Left ventricle myocardium inferior (tissue), 1 donor: ENCODE measurements at regions not wholly inside any gene's neighbourhood (a gene's known extent, or its start where the extent isn't known, plus 50 kb on each side); places are given as distances from the start of the nearest gene placed in this dataset.

Source experiments
- DNase-seq: peaks from one replicate; pipeline ENCODE4 v3.0.0-alpha.2; 2020
- H3K27ac ChIP-seq: fragments of 200-600 bp; replicated peaks from 2 replicates; pipeline ENCODE4 v1.8.0; 2021
- H3K27me3 ChIP-seq: fragments of 200-600 bp; 2 replicates; pipeline ENCODE4 v1.8.0; 2021; ENCODE audit warnings: low read depth
- H3K36me3 ChIP-seq: fragments of 200-600 bp; 2 replicates; pipeline ENCODE4 v1.8.0; 2021
- H3K4me1 ChIP-seq: fragments of 200-600 bp; 2 replicates; pipeline ENCODE4 v1.8.0; 2021
- H3K4me3 ChIP-seq: fragments of 200-600 bp; 2 replicates; pipeline ENCODE4 v1.8.0; 2021; ENCODE audit warnings: mild to moderate bottlenecking, moderate library complexity
- H3K9me3 ChIP-seq: fragments of 200-600 bp; replicated peaks from 2 replicates; pipeline ENCODE4 v1.8.0; 2021
- intact Hi-C: fragments of 100-400 bp; cut with micrococcal nuclease; formaldehyde crosslinking; loops from one replicate; pipeline ENCODE4 v1.11.0; 2022
- TF ChIP-seq, protein P1 (sequence below): fragments of 200-600 bp; IDR thresholded peaks from 2 replicates; pipeline ENCODE4 v1.8.0; 2021; ENCODE audit warnings: antibody characterized with exemption, mild to moderate bottlenecking, borderline replicate concordance
- donor health status: DM: no; HTN: yes; CAD: no; lungs with severe emphysema.

DNA sequence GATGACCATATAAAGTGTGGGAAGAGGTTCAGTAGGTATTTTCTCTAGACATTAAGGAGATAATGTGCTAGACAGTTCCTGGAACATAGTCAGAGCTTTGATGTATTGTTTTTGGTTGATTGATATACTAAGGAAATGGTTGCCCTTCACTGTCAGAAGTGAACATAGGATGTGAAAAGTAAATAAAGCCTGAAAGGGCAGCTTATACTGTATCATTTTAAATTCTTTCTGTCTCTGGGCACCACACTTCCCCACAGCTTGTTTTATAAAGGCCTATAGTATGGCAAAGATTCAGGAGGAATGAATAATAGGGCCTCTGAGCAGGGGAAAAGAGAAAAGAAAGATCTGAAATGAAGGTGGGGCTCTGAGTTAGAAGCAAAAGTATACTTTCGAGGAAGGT lies 72.7 kb upstream of the ITPRID2 start:
- H3K4me1 ChIP-seq, result no peaks in the 10 kb centered on the region
- intact Hi-C loops, result no loop called here
- H3K9me3 ChIP-seq, result no peaks in the 10 kb centered on the region
- H3K4me3 ChIP-seq, result no peak overlapping the region
- H3K36me3 ChIP-seq, result no peaks in the 10 kb centered on the region
- H3K27me3 ChIP-seq, result no peaks in the 10 kb centered on the region
- no peak overlapping the region for H3K27ac ChIP-seq
- no peak for DNase-seq
- TF ChIP-seq, protein P1, sequence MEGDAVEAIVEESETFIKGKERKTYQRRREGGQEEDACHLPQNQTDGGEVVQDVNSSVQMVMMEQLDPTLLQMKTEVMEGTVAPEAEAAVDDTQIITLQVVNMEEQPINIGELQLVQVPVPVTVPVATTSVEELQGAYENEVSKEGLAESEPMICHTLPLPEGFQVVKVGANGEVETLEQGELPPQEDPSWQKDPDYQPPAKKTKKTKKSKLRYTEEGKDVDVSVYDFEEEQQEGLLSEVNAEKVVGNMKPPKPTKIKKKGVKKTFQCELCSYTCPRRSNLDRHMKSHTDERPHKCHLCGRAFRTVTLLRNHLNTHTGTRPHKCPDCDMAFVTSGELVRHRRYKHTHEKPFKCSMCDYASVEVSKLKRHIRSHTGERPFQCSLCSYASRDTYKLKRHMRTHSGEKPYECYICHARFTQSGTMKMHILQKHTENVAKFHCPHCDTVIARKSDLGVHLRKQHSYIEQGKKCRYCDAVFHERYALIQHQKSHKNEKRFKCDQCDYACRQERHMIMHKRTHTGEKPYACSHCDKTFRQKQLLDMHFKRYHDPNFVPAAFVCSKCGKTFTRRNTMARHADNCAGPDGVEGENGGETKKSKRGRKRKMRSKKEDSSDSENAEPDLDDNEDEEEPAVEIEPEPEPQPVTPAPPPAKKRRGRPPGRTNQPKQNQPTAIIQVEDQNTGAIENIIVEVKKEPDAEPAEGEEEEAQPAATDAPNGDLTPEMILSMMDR, result no peak

DNA sequence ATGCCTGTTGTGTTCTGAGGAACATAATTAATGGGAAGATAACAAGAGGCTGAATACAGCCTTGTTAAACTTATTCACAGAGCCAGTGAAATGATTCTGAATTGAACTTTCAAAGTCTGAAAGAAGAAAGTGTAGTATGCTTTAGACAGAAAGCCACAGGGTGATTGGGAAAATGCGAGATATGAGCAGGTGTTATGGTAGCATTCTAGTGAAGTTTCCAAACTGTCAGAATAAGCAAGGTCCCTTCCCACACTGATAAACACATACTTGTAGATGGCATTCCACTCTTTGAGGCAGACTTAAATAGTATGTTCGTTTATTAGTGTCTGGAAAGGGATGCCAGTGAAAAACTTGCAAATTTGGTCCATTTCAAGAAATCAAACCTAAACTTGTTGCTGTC lies 70.5 kb upstream of the ITPRID2 start:
- Histone ChIP-seq H3K27ac (no peak overlapping the region), H3K9me3 (no peaks in the 10 kb centered on the region), H3K36me3 (no peaks in the 10 kb centered on the region), H3K27me3 (no peaks in the 10 kb centered on the region), H3K4me1 (no peaks in the 10 kb centered on the region), H3K4me3 (no peak overlapping the region)
- DNase-seq, result no peak
- TF ChIP-seq, protein P1, result no peak
- intact Hi-C loops, result no loop called here

DNA sequence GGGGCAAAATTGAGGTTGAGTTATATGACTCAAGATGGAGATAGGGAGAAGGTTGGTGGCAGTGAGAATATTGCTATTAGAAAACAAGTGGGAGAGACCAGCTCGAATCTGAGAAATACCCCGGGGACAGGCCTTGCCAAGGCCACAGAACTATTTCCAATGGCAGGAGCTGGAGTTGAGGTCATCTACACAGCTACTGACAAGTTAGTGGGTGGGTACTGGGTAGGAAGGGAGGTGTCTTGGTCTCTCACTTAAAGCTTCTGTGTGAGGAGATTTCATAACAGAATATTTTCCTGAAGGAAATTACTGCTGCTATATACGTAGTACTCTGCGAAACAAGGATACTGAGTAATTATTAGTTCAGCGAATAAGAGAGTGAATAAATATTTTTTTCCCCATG lies 69.4 kb upstream of the ITPRID2 start:
- no peak for DNase-seq
- TF ChIP-seq, protein P1, result no peak
- no peaks in the 10 kb centered on the region for H3K9me3 ChIP-seq
- H3K36me3 ChIP-seq, result no peaks in the 10 kb centered on the region
- H3K27me3 ChIP-seq, result no peaks in the 10 kb centered on the region
- intact Hi-C loops, result no loop called here
- H3K27ac ChIP-seq, result no peak overlapping the region
- no peaks in the 10 kb centered on the region for H3K4me1 ChIP-seq
- H3K4me3 ChIP-seq, result no peak overlapping the region

- Histone ChIP-seq H3K9me3 (no peaks in the 10 kb centered on the region), H3K4me1 (no peaks in the 10 kb centered on the region), H3K27ac (no peak overlapping the region), H3K27me3 (no peaks in the 10 kb centered on the region), H3K36me3 (no peaks in the 10 kb centered on the region), H3K4me3 (no peak overlapping the region)
- intact Hi-C loops, result no loop called here
- DNase-seq, result no peak
- TF ChIP-seq, protein P1, result no peak
Measured at GRCh38 chr2:181823405-181823804, 68.1 kb upstream of the ITPRID2 start.

DNA sequence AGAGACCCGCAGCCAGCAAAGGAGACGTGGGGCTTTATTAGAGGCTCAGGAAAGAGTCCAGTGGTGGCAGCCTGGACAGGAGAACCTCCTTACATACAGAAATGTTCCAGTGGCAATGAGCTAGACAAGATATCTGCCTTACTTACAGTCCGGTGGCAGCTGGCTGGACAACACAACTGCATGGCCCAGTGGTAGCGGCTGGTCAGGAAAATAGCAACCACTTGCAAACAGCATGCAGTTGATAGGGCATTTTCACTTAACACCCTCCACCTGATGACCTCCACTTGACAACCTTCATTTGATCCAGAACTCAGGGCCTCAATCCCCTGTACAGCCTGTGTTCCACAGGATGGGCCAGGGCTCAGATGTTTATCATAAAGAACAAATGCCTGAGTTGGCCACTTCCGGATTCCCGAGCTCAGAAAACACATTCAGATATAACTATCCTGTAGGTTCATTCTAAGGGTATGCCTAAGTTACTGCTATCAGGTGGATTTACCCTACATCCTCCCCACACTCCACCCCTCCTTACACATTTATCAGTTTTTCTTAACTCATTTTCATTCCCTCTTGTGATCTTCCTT lies 63.3 kb upstream of the ITPRID2 start:
- intact Hi-C loops, result no loop called here
- TF ChIP-seq, protein P1, result no peak
- Histone ChIP-seq H3K36me3 (no peaks in the 10 kb centered on the region), H3K4me3 (no peak overlapping the region), H3K9me3 (no peaks in the 10 kb centered on the region), H3K4me1 (no peaks in the 10 kb centered on the region), H3K27me3 (peaks cover 5% of the 10 kb centered on the region), H3K27ac (no peak overlapping the region)
- DNase-seq, result no peak

DNA sequence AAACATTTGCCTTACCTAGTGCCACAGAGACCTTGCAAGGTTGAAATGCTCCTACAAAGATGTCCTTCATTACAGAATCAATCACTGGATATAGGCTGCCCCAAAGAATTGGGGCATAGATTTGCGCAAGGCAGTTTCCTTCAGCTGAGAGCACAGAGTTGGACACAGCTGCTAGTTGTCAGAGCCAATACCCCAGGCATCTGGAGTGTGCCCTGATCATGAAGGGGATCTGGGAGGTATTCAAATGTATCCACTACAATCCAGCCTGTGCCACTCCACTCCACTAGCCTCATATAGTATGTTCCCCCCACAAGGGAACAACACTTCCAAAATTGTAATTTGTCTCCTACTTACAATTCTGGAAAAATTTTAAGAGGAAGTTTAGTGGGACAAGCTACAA lies 62.3 kb upstream of the ITPRID2 start:
- intact Hi-C loops, result no loop called here
- Histone ChIP-seq H3K27me3 (peaks cover 5% of the 10 kb centered on the region), H3K4me3 (no peak overlapping the region), H3K9me3 (no peaks in the 10 kb centered on the region), H3K36me3 (no peaks in the 10 kb centered on the region), H3K27ac (no peak overlapping the region), H3K4me1 (no peaks in the 10 kb centered on the region)
- TF ChIP-seq, protein P1, result no peak
- DNase-seq, result no peak
